ENCODE measurements at regions not wholly inside any gene's neighbourhood (a gene's known extent, or its start where the extent isn't known, plus 50 kb on each side); places are given as distances from the start of the nearest gene placed in this dataset.
"Not testable (repeated sequence)": the region's sequence is repeated elsewhere in the genome, so short reads cannot be mapped to it uniquely, and the experiment has no call there.

DNA sequence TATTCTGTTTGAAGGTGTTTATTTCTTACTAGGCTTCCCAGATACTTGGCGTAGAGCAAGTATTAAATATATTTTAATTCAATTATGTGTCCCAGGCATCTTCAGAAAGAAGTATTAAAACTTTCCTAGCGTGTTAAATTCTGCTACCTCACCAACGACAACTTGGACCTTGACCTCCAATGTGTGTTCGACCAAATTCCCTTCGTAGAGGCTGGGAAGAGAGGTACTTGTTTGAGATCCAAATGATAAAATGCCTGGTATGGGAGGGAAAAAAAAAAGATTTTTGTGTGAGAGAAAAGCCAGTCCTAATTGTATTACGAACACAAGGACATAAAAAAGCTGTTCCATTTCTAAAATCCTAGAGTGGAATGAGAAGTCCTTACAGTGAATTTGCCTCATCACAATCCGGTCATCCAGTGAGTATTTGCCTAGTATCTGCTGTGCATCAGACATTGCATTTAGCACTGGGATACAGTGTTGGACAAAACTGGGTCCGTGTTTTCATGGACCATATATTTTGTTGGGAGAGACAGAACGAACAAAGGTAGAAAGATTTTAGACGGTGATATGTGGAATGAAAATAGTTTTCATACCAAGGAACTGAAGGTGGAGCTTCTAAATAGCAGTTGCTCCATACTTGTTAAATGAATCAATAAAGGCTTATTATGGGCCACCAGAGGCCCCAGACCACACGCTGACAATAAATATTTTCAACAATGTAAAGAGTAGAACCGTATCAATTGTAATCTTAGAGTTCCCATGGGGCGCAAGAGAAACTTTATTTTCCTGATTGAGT is 103.1 kb downstream of the KIF4B start:
- DNase-seq, result no peak

DNA sequence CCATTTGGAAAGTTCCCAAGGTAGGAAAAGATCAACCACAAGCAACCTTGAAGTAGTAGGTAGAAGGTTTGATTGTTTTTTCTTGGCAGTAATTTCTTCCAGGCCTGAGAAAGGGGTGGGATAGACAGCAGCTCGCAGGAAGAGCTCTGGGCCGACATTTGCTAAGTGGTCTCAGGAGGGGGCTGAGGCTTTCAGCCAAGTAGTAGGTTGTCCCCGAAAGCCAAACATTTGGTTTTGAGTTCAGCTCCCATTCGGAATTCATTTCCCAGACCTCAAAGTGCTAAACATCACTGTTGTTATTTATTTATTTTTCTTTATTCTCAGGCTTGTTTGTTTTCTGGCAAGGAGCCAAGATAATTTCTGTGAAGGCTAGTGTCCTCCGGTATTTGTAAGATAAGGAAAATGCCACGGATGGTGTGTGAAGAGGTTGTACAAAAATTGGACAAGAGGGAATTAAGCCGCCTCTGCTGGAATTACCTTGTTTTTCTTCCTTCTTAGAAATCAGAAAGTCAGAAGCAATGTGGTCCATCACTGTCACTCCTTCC is 112.1 kb downstream of the KIF4B start:
- DNase-seq, result no peak

DNA sequence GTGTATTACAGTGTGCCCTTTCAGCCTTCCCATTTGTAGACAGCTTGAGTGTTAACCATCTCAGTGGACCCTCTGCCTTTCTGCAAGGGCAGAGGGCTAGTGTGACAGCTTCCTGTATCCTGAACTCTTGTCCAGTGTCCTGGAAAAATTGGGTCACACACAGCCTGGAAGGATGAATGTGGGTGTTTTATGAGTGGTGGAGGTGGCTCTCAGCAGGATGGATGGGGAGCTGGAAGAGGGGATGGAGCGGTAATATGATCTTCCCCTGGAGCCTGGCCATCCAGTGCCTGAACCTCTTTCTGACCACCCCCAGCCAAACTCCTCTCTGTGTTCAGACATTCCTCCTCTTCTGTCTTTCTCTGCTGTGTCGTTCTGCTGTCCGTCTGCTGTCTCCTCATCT is 113.0 kb downstream of the KIF4B start:
- no peak for DNase-seq

DNA sequence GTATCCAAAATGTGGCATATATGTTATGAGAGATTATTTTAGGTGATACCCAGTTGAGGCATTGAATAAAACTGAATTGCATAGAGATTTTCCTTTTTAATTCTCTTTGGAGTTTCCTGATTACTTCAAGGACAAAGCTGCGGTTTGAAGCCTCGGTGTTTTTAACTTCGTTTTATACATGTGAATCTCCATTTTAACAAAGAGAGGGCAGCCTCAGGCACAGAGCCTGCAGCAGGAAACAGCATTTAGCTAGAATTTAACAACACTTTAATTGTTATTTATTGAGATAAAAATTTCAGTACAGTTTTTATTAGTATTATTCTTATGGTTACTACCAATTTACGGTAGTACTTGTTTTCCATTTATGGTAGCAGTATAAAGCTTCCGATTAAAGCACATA is 114.0 kb downstream of the KIF4B start:
- DNase-seq, result no peak

DNA sequence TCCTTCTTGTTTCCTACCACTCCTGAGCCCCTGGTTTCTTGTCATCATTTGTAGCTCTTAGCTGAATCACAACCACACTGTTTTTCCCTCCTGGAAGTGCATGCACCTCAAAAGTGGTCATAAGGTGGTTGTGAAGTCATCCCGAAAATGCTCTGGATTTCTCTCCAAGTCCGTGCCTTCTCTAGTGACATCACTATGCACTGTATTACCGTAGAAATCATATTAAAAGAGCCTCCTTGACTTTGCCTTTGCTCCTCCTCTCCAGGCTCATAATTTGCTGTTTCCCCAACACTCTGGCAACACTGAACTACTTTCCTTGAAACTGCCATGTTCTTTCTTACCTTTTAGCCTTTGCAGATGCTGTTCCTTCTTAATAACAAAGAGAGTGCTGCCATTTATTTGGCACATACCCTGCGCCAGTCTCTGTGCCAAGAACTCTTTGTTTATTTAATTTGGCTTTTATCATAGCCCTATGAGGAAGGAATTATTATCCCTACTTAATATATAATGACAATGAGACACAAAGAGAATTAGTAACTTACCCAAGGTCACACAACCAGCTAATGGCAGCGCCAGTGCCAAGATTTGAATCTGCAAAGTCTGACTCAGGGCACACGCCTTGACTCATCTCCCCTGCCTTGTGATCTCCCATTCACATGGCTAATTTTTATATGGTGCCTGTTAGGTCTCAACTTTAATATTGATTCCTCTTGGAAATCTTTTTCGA is 115.4 kb downstream of the KIF4B start:
- DNase-seq, result no peak

DNA sequence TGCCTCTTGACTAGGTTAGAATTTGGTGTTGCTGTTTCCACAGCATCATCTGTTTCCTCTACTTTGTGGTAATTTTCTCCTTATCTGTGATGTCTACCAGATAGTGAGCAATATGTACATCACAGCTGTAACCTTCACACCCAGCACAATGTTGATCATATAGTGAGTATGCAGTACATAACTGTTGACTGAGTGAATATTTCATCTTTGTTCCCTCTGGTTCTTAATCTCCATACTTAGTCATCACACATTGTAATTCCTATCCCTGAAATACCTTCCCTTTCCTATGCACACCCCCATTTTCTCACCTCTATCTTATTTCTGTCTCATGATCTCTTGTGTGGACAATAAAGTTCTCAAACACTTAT is 115.9 kb downstream of the KIF4B start:
- no peak for DNase-seq

DNA sequence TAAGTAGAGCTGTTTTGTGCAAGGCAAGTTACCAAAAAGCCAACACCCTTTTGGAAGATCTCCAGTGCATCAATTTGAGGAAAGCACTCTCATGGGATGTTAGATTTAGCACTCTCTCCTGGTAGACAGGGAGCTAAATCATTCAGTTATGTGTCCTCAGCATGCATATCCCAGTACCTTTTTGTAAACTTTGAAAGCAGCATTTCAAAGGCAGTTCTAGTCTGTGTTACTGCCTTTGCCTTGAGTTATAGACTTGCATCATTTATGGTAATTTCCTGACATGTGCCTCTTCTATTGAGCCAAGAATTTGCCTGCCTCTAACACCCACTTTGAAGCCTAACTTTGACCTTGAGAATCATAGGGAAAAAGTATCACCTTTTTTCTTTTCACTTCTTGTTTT is 120.6 kb downstream of the KIF4B start:
- DNase-seq, result no peak

DNA sequence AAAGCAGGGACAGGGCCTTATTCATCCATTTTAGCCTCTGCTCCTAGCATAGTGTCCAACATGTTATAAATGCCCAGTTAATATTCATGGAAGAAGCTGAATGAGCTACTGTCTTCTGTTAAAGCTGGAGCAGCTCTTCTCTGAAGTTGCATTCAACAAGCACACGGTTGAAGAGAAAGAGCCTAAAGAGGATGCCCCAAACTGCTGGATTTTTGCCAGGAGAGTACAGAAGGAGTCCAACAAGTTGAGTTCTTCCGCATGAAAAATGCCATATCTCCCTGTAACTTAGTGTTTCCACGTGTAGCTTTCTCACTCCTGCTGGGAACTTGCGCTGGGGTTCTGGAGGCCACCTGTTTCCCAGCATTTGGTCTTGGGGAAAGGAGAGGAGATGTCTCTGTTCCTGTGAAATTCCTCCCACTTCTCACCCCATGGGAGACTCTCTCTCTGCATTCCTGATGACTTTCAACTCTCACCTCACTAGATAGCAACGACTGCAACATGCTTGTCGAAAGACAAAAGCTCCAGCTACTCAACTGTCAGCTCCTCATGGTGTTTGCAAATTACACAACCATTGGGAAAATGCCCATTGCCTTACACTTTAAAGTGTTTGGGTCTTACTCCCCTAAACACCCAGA is 122.8 kb downstream of the KIF4B start:
- DNase-seq, result no peak

DNA sequence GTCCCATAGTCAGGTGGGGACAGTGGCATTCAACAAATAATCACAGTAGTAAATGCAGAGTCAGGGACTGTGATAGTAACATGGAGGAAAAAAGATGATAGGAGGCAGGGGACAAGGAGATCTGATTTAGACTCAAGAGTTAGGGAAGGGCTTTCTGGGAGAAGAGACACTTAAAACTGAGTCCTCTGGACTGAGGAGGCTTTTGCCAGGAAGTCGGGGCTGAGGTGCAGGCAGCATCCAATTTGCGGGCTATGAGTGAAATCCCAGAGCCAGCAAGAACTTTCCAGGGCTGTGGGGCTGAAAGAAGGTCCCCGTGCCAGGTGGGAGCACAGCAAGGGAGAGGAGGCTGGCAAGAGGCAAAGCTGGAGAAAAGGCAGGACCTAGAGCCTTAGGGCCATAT is 124.1 kb downstream of the KIF4B start:
- no peak for DNase-seq

DNA sequence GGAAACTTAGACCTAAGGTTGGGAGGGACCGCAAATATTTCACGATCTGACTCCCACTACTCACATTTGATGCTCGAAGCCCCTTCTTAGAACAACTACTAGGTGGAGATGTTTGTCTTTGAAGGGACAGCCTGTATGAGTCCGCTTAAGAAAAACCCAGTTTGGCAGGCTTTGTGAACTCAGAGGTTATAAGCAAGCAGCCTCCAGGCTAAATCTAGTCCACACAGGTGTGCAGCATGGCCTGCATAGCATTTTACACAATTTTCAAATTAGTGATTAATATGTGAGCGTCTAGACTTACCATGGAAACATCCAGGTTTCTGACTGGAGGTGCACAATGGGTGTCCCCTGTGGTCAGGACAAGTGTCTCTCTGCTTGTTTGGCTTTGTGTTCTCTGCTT is 127.1 kb downstream of the KIF4B start:
- DNase-seq, result no peak

DNA sequence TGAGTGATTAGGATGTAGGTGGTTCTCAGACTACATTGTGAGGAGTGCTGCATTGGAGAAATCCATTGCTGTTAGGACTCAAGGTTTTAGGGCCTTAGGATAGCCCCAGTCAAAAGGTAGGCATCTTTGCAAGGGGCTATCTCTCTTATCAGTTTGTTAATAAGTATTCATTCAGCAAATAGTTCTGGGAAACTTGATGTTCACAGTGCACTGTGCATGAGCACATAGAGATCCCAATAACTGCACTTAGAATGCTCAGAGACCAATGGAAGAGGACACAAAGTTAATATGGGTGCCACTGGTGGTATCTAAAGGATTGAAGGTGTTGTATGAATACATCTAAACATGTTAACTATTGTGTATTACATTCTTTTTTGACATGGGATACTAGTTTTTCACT is 131.4 kb downstream of the KIF4B start:
- DNase-seq, result no peak

DNA sequence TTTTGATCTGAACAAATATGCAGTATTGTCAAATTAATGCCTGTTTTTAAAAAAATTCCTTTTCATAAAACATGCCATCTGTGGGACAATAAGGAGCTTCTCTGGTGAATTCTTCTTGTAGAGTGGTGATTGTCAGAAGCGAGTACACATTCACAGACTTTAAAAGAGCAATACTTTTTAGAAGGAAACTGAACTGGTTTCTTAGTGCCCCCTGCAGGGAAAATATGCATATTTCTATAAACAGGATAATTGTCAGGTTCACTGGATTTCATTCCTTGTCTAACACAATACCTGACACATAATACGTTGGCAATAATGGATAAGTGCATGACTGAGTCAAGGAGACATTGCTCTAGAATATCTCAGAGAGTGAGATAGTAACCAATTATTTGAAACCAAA is 133.7 kb downstream of the KIF4B start:
- no peak for DNase-seq

DNA sequence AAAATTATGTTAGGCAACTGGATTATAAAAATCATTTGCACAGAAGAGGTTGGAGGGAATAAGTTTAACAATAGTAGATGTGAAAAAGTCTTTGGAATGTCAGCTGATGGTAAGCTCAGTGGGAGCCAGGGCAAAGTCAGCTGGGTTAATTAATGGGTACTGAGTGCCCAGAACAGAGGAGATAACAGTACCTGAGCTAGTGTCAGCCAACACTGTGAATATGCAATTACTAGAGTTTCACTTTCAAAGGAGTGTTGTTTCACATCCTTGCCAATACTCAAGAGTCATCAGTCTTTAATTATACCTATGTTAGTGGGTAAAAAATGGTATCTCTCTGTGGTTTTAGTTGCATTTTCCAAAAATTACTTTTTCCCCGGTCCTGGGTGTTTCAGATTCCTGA is 135.1 kb downstream of the KIF4B start:
- DNase-seq, result no peak

DNA sequence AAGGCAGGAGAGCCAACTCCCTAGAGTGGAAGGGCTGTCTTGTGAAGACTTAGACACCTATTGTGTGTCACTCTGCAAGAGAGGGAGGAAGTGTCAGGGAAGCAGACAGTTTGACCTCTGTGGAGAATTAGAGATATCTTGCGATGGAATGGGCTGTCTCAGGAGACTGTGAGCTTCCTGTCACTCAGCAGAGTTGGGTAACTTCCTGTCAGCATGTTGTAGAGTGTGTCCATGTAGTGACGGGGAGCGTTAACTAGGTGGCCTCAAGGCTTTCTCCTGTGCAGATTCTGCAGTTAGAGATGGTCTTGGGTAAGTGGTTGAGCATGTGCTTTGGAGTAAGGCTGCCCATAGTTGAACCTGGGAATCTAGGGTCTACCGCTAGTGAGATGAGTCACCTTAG is 136.5 kb downstream of the KIF4B start:
- no peak for DNase-seq

DNA sequence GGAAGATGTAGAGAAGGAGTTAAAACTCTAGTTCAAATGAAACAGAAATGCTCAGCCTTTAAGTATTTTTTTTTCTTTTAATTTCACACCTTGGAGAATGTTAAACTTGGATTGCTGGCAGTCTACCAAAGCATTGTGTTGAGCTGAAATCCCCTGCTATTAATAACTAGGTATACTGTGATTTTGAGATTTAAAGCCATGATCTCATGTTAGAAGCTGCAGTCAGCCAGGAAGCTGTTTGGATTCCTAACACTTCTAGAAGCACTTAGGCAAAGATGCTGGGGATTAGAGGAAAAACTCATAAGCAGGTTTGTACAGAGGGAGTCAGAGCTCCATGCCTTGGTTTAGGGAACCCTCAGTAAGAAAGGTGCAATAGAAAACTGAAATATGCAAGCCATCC is 141.4 kb downstream of the KIF4B start:
- no peak for DNase-seq

DNA sequence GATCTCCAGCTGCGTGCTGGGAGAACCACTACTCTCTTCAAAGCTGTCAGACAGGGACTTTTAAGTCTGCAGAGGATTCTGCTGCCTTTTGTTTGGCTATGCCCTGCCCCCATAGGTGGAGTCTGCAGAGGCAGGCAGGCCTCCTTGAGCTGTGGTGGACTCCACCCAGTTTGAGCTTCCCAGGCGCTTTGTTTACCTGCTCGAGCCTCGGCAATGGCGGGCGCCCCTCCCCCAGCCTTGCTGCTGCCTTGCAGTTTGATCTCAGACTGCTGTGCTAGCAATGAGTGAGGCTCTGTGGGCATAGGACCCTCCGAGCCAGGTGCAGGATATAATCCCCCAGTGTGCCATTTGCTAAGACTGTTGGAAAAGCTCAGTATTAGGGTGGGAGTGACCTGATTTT is 149.5 kb downstream of the KIF4B start:
- DNase-seq, result not testable (repeated sequence)

DNA sequence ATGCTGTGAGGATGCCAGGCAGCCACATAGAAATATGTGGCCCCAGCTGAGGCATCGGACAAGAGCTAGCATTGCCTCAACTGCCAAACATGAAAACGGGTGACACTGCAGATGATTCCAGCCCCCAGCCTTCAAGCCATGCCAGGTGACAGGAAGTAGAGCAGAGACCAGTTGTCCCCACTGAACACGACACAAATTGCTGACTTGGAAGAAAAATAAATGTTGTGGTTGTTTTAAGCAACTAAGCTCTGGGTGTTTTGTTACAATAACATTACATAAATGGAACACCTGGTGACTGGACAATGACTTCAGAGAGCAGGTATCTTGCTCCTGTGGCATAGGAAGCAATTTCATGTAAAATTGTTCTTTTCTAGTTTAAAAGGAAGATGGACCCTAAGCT is 154.2 kb downstream of the KIF4B start:
- no peak for DNase-seq

DNA sequence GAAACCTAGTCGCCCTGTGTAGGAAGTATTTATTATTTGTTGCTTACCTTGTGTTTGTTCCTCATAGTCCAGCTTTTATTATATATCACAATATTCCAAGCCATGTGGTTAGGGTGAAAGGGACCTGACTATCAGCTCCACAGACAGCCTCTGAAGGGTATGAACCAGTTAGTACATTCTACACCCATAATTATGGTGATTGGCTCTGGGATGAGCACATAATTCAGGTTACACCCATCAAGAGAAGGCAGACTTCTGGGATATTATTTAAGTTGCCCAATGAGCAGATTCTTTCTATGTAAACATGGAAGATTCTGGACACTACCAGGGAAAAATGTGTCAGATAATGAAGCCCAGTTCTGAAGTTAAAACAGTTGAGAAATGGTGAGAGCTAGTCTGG is 168.0 kb downstream of the KIF4B start:
- no peak for DNase-seq

DNA sequence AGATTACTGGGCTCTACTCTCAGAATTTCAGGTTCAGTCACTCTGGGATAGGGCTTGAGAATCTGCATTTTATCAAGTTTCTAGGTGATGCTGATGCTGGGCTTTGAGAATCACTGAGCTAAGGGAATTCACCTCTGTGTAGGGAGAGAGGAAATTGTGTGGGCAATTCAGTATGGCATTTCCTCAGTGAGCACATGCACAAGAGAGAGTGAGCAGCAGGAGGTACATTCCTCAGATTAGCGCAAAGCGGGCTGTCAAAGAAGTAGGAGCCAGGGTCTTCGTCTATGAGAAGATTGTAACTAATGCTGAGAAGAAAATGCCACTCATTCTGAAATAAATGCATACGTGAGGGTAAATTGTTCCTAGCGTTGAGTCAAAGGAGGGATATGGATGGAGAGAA is 175.9 kb downstream of the KIF4B start:
- DNase-seq, result no peak

DNA sequence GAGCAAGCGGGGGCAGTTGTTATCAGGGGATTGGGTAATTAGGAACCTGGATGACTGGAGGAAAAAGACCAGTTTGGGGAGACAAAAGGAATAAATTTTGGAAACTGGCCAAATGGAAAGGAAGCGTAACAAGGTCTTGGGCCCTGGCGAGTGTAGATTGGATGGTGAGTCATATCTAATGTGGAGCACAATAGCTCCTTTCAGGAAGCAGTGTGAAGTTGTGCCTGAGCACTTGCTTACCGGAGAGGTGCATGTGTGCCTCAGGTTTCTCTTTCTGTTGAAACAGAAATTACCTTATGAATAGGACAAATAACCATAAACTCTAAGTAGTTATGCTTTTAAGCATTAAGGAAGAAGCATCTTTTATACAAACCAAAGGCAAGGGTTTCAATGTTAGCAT is 176.4 kb downstream of the KIF4B start:
- no peak for DNase-seq

DNA sequence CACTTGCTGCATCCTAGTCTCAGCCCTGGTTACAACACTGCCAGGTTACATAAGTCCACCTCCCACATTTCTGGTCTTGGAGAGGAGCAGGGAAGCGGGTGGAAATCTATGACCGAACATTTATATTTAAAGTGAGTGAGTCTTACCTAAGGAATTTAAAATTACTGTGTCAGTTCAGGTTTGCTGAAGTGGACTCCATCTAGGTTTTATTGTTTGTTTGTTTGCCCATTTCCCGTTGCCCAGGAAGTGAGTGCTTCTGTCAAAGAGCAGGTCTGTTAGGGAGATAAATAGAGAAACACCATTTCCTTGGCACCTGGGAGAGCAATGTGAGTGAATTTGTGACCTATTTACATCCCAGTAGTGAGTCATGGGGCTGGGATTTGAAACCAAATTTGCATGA is 179.5 kb downstream of the KIF4B start:
- no peak for DNase-seq

DNA sequence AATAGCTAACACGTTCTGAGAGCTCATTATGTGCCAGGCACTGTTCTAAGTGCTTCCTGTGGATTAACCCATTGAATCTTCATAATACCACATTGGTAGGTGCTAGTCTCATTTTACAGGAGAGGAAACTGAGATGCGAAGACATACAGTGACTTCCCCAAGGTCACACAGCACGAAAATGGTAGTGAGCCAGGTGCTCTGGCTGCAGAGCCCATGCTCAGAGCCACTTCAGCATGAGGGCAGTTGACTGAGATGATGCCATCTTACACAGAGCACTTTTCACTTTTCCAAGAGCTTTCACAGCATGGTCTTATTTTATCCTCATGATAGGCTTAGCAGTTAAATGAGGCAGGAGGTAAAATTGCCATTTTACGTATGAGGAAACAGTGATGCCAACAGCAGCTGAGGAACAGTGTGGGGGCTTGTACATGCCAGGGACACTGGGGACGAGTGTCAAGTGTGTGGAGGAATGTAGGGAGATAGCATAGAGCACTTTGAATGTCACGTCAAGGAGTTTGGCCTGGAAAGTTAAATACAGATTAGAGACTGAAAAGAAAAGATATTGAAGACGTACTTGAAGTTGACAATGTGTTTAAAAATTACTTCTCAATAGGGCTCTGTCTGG is 180.0 kb downstream of the KIF4B start:
- DNase-seq, result no peak

DNA sequence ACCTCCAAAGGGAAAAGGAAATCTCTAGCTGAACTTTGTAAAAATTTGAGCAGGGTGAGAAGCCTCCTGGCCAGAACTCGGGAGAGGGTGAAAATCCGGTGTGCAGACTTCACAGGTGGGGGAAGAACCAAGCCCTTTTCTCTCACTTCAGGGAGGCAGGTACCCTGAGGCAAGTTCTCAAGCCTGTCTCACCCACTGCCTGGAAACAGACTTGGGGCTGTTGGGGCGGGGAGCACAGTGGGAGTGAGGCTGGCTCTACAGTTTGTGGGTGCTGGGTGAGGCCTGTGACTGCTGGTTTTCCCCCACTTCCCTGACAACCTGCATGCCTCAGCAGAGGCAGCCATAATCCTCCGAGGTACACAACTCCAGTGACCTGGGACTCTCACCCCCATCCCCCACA is 187.1 kb downstream of the KIF4B start:
- no peak for DNase-seq

DNA sequence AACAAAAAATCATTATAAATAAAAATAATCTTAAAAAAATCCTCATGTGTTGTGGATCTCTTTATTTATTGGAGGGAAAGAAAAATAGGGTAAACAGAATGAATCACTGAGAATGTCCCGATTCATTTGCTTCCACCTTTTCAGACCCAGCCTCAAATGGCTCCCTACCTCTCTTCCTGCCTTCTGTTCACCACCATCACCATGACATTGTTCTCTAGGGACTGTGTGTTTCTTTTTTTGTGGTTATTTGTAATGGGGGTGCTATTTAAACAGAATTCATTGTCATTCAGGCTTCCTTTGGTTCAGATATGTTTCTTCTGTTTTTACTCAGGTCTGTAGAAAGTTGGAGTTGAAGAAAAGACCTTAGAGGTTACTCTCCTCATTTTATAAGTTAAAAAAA is 198.2 kb downstream of the KIF4B start:
- DNase-seq, result no peak
